K562 (cell line): ENCODE measurements at regions not wholly inside any gene's neighbourhood (a gene's known extent, or its start where the extent isn't known, plus 50 kb on each side); places are given as distances from the start of the nearest gene placed in this dataset.
"Not testable (repeated sequence)": the region's sequence is repeated elsewhere in the genome, so short reads cannot be mapped to it uniquely, and the experiment has no call there.

Experiments
- ATAC-seq: fragments of 200-7000 bp; cut with Tn5 transposase; 3 replicates; pipeline ENCODE4 v1.9.1; 2020; ENCODE audit warnings: moderate library complexity
- BruUV-seq: library from RNA; stranded (reverse); fragments of 400-500 nt; replicated peaks from 2 replicates; lab custom pipeline; 2021; lab: Mats Ljungman, UMichigan
- CTCF ChIA-PET: fragments of 300-600 bp; formaldehyde crosslinking; extraction: SDS; loops from one replicate; lab custom pipeline; 2021; ENCODE audit warnings: low intra/inter-chr PET ratio; lab: Yijun Ruan, JAX
- POLR2A ChIA-PET: fragments of 300-600, 350-650 bp; sonication (Branson Sonifier 250); formaldehyde crosslinking; extraction: SDS; loops from one replicate; lab custom pipeline; 2021; ENCODE audit warnings: antibody characterized with exemption, inconsistent platforms; lab: Yijun Ruan, JAX
- DNase-seq, 4 experiments: peaks; one replicate each; pipeline versions ENCODE4 v3.0.0 to v3.0.0-alpha.2; 2011 to 2018; ENCODE audit warnings: low spot score in 3 of 4, mixed read lengths in 3 of 4; ENCODE audit errors: extremely low read depth in 1 of 4
- FAIRE-seq: peaks from 2 replicates; lab custom pipeline; 2011; peaks lifted over from hg19 to GRCh38; lab: Jason Lieb, UNC
- H2AFZ ChIP-seq: 2 replicates; pipeline ENCODE4 v1.6.0; 2011; ENCODE audit warnings: low read depth, low read length, control low read depth, inconsistent platforms
- H3K27ac ChIP-seq: fragments of 200-600 bp; 3 replicates; pipeline ENCODE4 v1.8.0; 2011; ENCODE audit warnings: low read depth, mild to moderate bottlenecking, control low read depth, inconsistent platforms, low read length, moderate library complexity, mixed read lengths; ENCODE audit errors: extremely low read depth
- H3K27me3 ChIP-seq, 2 experiments: fragments of 300-600 bp in 1 of 2; 2 replicates in 1 of 2; 3 replicates in 1 of 2; pipeline versions ENCODE4 v1.6.0 to v1.8.0; 2011; ENCODE audit warnings: inconsistent platforms in 2 of 2, low read length in 2 of 2, mild to moderate bottlenecking in 1 of 2, mixed read lengths in 1 of 2, moderate library complexity in 1 of 2; ENCODE audit not compliant: control insufficient read depth in 2 of 2, insufficient read depth in 2 of 2
- H3K36me3 ChIP-seq: fragments of 300-600 bp; 3 replicates; pipeline ENCODE4 v1.8.0; 2011; ENCODE audit warnings: mild to moderate bottlenecking, low read length, inconsistent platforms; ENCODE audit not compliant: control insufficient read depth, insufficient read depth
- H3K4me1 ChIP-seq, 2 experiments: fragments of 200-600 bp in 1 of 2; replicated peaks in 1 of 2; 2 replicates in 1 of 2; 3 replicates in 1 of 2; pipeline versions ENCODE4 v1.5.1 to v1.8.0; 2011; ENCODE audit warnings: inconsistent platforms in 2 of 2, low read length in 2 of 2, mild to moderate bottlenecking in 1 of 2, mixed read lengths in 1 of 2, moderate library complexity in 1 of 2; ENCODE audit not compliant: control insufficient read depth in 2 of 2, insufficient read depth in 2 of 2
- H3K4me2 ChIP-seq: 2 replicates; pipeline ENCODE4 v1.6.1; 2011; ENCODE audit warnings: low read length, control low read depth, inconsistent platforms, mixed read lengths; ENCODE audit not compliant: insufficient read depth
- H3K4me3 ChIP-seq: fragments of 200-600 bp; sonication (generic), shearing (Covaris generic); 2 replicates; pipeline ENCODE4 v1.5.1; 2016; ENCODE audit warnings: control low read depth, inconsistent platforms
- H3K79me2 ChIP-seq: fragments of 200-600 bp; 3 replicates; pipeline ENCODE4 v1.8.0; 2011; ENCODE audit warnings: low read length, inconsistent platforms; ENCODE audit not compliant: control insufficient read depth, insufficient read depth
- H3K9ac ChIP-seq, 2 experiments: 2 replicates each; pipeline versions ENCODE4 v1.6.0 to v1.6.1; 2011; ENCODE audit warnings: low read depth in 2 of 2, low read length in 2 of 2, control low read depth in 1 of 2, inconsistent platforms in 1 of 2, mild to moderate bottlenecking in 1 of 2, mixed read lengths in 1 of 2; ENCODE audit not compliant: insufficient read depth in 1 of 2
- H3K9me1 ChIP-seq: one replicate; pipeline ENCODE4 v1.6.0; 2011; ENCODE audit warnings: inconsistent platforms, mild to moderate bottlenecking, low read length, moderate library complexity; ENCODE audit not compliant: control insufficient read depth, insufficient read depth
- H3K9me3 ChIP-seq: replicated peaks from 2 replicates; pipeline ENCODE4 v1.5.1; 2011; ENCODE audit warnings: low read depth, low read length, inconsistent platforms; ENCODE audit not compliant: control insufficient read depth, insufficient read depth
- H4K20me1 ChIP-seq: replicated peaks from 2 replicates; pipeline ENCODE4 v1.6.1; 2011; ENCODE audit warnings: low read length, inconsistent platforms, mixed read lengths; ENCODE audit not compliant: control insufficient read depth, insufficient read depth
- CHD2 ChIP-seq: IDR thresholded peaks from 2 replicates; pipeline ENCODE4 v1.6.1; 2011; ENCODE audit warnings: low read depth, low read length
- HCFC1 ChIP-seq: IDR thresholded peaks from 2 replicates; pipeline ENCODE4 v1.6.1; 2012; ENCODE audit warnings: low read depth, low read length, improper control_type of control experiment
- NFE2 ChIP-seq: IDR thresholded peaks from 2 replicates; pipeline ENCODE4 v1.6.1; 2014; ENCODE audit warnings: antibody characterized with exemption, low read depth
- PREB ChIP-seq: sonication (generic); formaldehyde crosslinking; IDR thresholded peaks from 2 replicates; pipeline ENCODE4 v1.8.1; 2023; ENCODE audit warnings: mild to moderate bottlenecking, missing genetic modification reagents
- WGBS: fragments of 100-300 bp; shearing (Covaris generic); methylation state at CpG from one replicate; pipeline ENCODE4 v1.1.6; 2016; ENCODE audit warnings: low coverage, mixed read lengths; ENCODE audit not compliant: insufficient coverage; ENCODE audit errors: missing lambda C conversion rate; 5-methylcytosine and 5-hydroxymethylcytosine counted together
- in situ Hi-C: fragments of 300-500 bp; cut with MboI; formaldehyde crosslinking; loops from 4 replicates; pipeline ENCODE4 v1.15.0; 2018; ENCODE audit warnings: inconsistent platforms, mixed read lengths
- intact Hi-C: fragments of 100-400 bp; cut with micrococcal nuclease; formaldehyde crosslinking; loops from 2 replicates; pipeline ENCODE4 v1.14.2; 2022
- TF ChIP-seq, protein P1 (sequence below): IDR thresholded peaks from 2 replicates; pipeline ENCODE4 v1.6.1; 2011; ENCODE audit not compliant: insufficient read length; ENCODE audit errors: extremely low read depth

GRCh38 chr2:58466021-58466420 is 224.9 kb upstream of the FANCL start:
- DNase-seq, H2AFZ ChIP-seq, H3K4me2 ChIP-seq, H3K36me3 ChIP-seq, H3K4me1 ChIP-seq, H3K27me3 ChIP-seq, ATAC-seq, H3K4me3 ChIP-seq, H3K9me1 ChIP-seq, CTCF ChIA-PET, BruUV-seq, H3K9me3 ChIP-seq, FAIRE-seq, H3K27ac ChIP-seq, H3K79me2 ChIP-seq, H3K9ac ChIP-seq, intact Hi-C loops, POLR2A ChIA-PET, H4K20me1 ChIP-seq: not testable (repeated sequence)
- 0% methylated on average over 2 of the region's 2 CpGs for WGBS
- in situ Hi-C loops = loop anchor here (10.0 kb wide), 1 partner anchor 1051 kb away; no protein-coding TSS in a partner anchor

DNA sequence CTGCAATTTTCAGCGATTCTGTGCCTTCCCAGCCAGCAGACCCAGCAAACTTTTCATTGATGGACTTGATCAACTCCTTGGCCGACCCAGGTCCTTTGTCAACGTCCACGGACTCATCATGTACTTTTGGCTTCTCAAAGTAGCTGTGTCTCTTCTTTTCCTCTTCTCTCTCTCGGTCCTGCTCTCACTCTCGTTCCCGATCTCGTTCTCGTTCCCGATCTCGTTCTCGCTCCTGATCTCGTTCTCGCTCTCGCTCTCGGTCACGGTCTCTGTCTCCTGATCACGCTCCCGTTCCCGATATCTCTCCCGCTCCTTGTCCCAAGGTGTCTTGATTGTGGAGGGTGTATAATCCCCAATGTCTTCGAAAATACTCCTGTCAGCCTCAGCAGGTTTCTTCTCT is 219.5 kb upstream of the FANCL start:
- no peaks in the 10 kb centered on the region for H3K4me1 ChIP-seq
- no peaks in the 10 kb centered on the region for H3K9me1 ChIP-seq
- FAIRE-seq (no peak), ATAC-seq (no peak), DNase-seq (no peak)
- H3K9ac ChIP-seq = no peak overlapping the region
- in situ Hi-C loops (loop anchor here (10.0 kb wide), 1 partner anchor 1046 kb away; no protein-coding TSS in a partner anchor), intact Hi-C loops (no loop called here)
- no peaks in the 10 kb centered on the region for H4K20me1 ChIP-seq
- ChIA-PET CTCF (no interaction called here), POLR2A (no interaction called here)
- no peak overlapping the region for H3K27ac ChIP-seq
- peak overlapping the region; percentile 71 for H2AFZ ChIP-seq
- H3K9me3 ChIP-seq = no peaks in the 10 kb centered on the region
- peak overlapping the region; percentile 43; the same call in 1 of the 2 replicates for H3K4me2 ChIP-seq
- no TSS peak for BruUV-seq
- WGBS = 16% methylated on average over 22 of the region's 22 CpGs
- no peaks in the 10 kb centered on the region for H3K27me3 ChIP-seq
- H3K79me2 ChIP-seq = no peaks in the 10 kb centered on the region
- no peak overlapping the region for H3K4me3 ChIP-seq
- H3K36me3 ChIP-seq = no peaks in the 10 kb centered on the region
- no peak for TF ChIP-seq HCFC1
- TF ChIP-seq NFE2 = no peak
- TF ChIP-seq CHD2 = peak; percentile 79
- TF ChIP-seq PREB = no peak
- TF ChIP-seq, protein P1, sequence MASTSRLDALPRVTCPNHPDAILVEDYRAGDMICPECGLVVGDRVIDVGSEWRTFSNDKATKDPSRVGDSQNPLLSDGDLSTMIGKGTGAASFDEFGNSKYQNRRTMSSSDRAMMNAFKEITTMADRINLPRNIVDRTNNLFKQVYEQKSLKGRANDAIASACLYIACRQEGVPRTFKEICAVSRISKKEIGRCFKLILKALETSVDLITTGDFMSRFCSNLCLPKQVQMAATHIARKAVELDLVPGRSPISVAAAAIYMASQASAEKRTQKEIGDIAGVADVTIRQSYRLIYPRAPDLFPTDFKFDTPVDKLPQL = no peak
